ENCODE measurements at regions not wholly inside any gene's neighbourhood (a gene's known extent, or its start where the extent isn't known, plus 50 kb on each side); places are given as distances from the start of the nearest gene placed in this dataset.
"Not testable (repeated sequence)": the region's sequence is repeated elsewhere in the genome, so short reads cannot be mapped to it uniquely, and the experiment has no call there.

DNA sequence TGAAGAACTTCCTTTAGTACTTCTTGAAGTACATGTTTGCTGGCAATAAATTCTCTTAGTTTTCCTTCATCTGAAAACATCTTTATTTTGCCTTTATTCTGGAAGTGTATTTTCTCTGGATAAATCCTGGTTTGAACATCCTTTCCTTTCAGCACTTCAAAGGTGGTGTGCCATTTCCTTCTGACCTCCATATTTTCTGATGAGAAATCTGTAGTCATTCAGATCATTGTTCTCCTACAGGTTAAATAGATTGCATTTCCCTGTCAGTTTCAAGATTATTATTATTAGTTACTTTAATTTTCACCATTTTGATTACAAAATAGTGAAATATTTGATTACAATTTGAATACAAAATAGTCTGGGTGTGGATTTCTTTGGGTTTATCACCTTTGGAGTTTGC is 134.5 kb downstream of the CDH26 start:
- in situ Hi-C loops (cut with HindIII; ENCODE audit: low sequenced_read_pairs), result no loop called here
- DNase-seq (ENCODE audit: low spot score), result no peak

DNA sequence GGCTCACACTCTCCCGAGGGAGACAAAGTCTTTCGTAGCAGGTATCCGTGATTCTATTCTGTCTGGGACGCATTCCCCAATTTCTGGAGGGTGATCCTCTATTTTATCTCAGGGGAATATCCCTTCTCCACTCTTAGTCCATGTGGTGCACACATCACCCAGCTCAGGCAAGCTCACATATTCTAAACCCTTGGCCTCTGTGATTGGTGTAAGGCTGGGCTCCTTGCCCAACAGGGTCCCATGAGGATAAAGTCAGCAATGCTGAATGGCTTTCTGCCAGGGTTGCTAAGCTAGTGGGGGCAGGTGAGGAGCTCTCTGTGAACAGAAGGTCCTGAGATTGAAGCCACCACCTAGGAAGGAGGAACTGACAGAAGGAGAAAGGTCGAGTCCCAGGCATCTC is 137.2 kb downstream of the CDH26 start:
- in situ Hi-C loops (cut with HindIII; ENCODE audit: low sequenced_read_pairs), result no loop called here
- DNase-seq (ENCODE audit: low spot score), result no peak

DNA sequence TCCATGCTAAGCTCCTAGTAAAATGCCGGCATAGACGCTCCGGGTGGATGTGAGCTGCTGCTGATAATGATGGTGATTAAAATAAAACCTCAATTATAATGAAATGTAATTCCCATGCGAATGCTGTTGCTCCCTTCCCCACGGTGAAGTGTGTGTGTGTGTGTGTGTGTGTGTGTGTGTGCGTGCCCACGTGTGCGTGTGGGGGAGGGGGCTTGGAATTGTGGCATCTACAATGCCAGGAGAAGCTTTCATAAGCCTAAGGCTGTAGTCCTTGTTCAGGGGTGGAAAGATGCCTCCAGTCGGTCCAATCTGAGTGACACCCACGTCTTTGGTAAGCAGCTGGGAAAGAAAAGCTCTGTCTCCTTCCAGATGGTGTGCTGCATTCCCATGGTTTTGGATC is 137.9 kb downstream of the CDH26 start:
- in situ Hi-C loops (cut with HindIII; ENCODE audit: low sequenced_read_pairs), result no loop called here

DNA sequence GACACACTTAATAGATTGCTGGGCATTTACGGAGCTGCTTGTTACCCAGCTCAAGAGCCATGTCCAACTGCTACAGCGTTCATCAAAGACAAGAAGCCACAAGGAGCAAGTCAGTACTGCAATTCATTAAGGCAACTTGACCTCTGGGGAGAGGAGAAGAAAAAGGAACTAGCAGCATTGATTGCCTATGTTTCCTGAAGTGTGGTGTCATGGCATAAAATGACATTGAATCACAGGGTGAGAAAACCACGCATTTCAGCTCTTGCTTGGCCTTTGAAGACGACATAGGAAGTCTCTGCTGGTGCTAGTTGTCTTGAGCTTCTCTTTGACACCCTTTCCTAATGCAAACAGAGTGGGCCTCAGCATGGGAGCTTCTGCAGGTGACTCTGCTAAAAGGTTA is 139.1 kb downstream of the CDH26 start:
- no peak for DNase-seq (ENCODE audit: low spot score)
- in situ Hi-C loops (cut with HindIII; ENCODE audit: low sequenced_read_pairs), result no loop called here

More for the DNA sequence above, 137.9 kb downstream of the CDH26 start:
- DNase-seq (ENCODE audit: low spot score), result no peak

DNA sequence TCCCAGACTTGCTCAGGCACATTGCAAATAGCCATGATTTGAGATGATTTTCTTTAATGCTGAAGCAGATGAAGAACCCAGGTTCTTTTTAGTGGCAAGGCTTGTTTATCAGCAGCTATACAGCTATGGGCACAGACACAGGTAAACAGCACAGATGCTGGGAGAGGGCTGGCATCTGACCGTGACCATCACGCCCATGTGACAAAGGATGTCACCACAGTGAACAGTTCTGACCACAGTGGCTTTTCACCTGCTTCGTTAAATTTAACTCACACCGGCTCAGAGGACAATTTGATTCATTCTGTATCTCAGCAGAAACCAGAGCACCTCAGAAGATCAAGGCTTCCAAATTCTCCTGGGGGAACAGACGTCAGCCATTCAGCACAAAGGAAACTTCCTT is 142.6 kb downstream of the CDH26 start:
- no peak for DNase-seq (ENCODE audit: low spot score)
- in situ Hi-C loops (cut with HindIII; ENCODE audit: low sequenced_read_pairs), result no loop called here

DNA sequence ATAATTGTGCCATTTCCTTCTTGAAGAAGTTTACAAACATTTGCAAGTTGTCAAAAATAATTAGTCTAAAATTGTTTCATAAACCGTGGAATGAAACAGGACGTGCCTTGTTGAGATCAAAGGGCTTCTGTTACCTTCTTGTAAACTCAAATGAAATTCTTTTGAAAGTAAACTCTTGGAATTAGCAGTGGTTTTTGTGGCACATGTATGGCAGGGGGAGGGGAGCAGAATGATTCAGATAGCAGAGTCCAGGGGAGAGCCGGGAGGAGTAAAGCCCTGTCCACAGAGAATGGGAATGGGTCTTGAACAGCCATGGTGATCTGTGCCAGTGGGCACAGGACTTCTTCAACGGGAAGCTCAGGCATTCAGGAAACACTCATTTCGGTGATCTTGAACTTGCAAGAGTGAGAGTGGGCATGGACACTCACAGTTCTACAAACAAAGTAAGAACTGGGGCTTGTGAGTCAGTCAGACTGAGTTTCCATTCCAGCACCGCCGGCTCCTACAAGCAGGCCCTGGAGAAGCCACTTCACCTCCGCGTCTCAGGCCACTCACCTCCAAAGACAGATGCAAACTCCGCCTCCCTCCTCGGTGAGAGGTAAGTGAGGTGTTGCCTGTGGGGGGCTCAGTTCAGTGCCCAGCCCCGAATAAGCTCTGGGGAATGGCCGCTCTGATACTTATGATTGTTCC is 143.1 kb downstream of the CDH26 start:
- DNase-seq (ENCODE audit: low spot score), result no peak
- in situ Hi-C loops (cut with HindIII; ENCODE audit: low sequenced_read_pairs), result no loop called here

DNA sequence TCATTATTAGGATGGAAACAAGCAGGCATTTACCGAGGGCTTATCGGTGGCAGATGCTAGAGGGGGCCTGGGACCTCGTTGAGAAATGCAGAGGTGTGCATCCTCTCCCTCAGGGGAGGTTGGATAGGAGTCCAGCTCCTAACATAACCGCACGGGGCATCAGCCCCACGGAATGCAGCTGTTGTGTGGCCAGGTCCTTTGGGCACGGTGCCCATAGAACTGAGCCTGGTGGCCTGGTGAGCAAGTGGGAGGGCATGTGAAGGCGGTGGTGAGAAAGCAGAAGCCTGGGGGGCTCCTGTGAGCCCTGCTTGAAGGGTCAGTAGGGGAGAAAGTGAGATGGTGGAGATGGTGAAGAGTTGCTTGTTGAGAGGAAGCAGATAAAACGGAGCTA is 143.7 kb downstream of the CDH26 start:
- no peak for DNase-seq (ENCODE audit: low spot score)
- in situ Hi-C loops (cut with HindIII; ENCODE audit: low sequenced_read_pairs), result no loop called here

DNA sequence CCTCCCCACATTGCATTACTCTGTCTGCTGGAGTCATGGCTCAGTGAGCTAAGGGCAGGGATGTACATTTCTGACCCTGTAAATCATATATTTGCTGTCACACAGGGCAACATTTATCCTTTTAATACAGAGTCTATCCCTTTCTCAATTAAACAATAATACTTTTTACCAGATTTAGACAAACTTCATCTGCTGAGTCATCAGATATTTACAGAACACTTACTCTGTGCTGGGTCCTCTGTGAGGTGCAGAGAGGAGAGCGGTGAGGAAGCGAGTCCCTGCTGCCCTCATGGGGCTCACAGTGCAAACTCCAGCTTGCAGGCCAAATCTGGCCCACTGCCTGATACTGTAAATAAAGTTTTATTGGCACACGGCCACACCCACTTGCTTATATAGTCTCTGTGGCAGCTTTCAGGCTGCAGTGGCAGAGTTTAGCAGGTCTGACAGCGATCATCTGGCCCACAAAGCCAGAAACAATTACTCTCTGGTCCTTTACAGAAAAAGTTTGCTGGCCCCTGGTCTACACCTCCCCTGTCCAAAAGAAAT is 144.5 kb downstream of the CDH26 start:
- in situ Hi-C loops (cut with HindIII; ENCODE audit: low sequenced_read_pairs), result no loop called here
- no peak for DNase-seq (ENCODE audit: low spot score)

DNA sequence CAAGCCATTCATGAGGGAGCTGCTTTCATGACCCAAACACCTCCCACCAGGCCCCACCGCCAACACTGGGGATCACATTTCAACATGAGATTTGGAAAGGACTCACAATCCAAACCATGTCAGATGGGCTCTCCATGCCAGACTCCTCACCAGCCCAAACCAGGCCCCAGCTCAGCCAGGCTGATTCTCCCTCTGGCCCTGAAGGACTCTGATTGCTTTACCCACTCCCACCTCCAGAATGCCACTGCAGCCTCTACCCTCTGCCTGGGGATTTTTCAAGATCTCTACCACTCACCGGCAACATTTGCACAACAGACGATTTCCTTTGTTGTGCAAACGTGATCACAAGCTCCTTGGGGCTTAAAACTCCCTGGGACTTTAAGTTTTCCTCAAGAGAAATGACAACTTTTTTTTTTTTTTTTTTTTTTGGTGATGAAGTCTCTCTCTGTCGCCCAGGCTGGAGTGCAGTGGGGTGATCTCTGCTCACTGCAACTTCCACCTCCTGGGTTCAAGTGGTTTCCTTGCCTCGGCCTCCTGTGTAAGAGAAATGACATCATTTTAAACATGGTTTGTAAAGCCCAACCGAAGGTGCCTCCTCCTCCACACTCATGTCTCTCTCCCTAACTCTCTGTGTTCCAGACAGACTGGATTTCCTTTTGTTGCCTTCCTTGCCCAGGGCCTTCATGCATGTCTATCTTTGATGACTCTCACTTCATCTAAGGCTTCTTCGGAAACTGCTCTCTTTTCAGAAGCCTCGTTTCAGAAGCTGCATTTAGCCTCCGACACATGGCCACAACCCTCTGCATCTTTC is 147.0 kb downstream of the CDH26 start:
- in situ Hi-C loops (cut with HindIII; ENCODE audit: low sequenced_read_pairs), result no loop called here
- no peak for DNase-seq (ENCODE audit: low spot score)

DNA sequence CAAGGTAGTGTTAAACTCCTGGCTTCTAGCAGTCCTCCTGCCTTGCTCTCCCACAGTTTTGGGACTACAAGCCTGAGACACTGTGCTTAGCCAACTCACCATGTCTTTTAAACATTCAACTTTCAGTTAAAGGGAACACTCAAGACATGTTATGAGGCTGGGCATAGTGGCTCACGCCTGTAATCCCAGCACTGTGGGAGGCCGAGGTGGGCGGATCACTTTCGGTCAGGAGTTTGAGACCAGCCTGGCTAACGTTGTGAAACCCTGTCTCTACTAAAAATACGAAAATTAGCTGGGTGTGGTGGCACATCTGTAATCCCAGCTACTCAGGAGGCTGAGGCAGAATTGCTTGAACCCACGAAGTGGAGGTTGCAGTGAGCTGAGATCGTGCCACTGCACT is 148.0 kb downstream of the CDH26 start:
- DNase-seq (ENCODE audit: low spot score); in situ Hi-C loops (cut with HindIII; ENCODE audit: low sequenced_read_pairs): not testable (repeated sequence)

DNA sequence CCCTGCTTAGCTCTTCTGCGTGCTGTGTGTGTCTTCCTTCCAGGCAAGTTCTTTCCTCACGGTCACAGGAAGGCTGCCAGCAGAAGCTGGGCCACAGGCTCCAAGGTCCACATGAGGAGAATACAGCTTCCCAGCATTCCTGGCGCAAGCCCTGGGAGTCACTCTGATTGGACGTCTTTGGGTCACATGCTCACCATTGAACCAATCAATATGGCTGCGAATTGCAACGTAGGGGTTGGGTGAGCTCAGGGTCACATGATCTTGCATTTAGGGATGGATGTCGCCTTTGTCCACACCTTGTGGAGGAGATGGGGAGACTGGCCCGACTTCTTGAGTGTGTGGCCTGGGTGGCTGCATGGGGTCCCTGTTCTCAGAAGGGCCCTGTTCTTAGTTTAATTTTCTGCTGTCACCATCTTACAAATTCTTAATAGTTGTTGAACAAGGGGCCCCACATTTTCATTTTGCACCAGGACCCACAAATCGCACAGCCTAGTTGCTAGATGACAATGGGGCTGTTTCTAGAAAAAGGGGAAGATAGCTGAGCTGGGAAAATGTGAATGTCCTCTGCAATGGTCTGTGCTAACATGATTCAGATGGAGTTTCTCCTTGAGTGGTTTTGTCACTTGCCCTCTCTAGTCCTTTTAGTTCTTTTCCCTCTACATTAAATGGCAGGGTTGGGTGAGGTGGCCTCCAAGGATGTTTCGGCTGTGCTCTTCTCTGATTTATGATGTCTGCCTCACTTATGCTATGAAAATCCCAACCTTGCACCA is 149.6 kb downstream of the CDH26 start:
- DNase-seq (ENCODE audit: low spot score), result no peak
- in situ Hi-C loops (cut with HindIII; ENCODE audit: low sequenced_read_pairs), result no loop called here

DNA sequence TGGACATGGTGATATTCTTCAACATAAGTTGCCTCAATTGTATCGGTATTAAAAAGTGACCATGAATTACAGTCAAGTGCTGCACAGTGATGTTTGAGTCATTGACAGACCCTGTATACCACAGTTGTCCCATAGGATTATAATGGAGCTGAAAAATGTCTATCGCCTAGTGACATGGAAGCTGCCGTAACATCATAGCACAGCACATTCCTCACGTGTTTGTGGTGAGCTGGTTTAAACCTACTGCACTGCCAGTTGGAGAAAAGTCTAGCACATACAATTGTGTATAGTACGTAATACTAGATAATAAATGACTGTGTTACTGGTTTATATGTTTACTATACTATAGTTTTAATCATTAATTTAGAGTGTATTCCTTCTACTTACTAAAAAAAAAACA is 150.2 kb downstream of the CDH26 start:
- DNase-seq (ENCODE audit: low spot score), result no peak
- in situ Hi-C loops (cut with HindIII; ENCODE audit: low sequenced_read_pairs), result no loop called here

DNA sequence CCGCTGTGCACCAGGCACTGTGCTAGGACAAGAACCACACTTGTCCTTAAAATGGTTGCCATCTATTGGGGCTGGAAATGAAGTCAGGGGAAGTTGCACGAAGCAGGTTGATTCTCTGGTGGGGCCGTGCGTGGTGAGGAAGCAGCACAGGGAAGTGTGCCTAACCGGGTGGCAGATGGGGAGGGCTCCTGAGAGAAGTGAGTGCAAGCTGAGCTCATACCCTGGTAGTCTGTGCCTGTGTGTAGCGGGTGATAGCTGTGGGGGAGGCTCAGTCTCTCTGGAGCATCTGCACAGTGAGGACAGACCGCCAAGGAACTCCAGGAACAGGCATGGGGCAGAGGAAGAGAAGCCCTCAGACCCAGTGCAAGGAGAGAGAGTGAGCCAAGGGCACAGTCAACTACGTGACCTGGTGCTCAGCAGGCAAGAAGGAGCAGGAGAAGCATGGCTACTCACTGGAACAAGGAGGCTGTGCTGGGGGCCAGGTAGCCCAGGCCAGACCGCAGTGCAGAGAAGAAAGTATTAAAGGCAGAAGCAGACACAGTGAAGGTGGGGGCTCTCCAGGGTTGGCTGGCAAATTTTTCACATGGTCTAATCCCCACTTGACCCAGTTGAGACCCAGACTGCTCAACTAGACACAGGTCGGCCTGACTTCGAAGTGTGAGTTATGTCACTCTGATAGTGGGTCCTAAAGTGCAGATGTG is 155.0 kb downstream of the CDH26 start:
- no peak for DNase-seq (ENCODE audit: low spot score)
- in situ Hi-C loops (cut with HindIII; ENCODE audit: low sequenced_read_pairs), result no loop called here

DNA sequence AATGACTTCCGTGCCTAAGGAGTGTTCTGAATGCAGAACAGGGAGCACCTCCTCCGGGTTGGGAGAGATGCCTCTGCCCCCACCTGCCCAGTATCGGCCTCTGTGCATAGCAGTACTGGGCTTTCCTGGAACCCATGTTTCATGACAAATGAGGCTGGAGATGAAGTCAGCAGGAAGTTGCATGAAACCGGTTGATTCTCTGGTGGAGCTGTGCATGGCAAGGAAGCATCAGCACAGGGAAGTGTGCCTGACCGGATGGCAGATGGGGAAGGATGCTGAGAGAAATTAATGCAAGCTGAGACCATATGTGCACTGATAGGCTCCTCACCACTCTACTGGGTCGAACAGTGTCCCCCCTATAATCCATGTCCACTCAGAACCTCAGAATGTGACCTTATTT is 155.5 kb downstream of the CDH26 start:
- in situ Hi-C loops (cut with HindIII; ENCODE audit: low sequenced_read_pairs), result no loop called here
- peak; percentile 8 for DNase-seq (ENCODE audit: low spot score)

DNA sequence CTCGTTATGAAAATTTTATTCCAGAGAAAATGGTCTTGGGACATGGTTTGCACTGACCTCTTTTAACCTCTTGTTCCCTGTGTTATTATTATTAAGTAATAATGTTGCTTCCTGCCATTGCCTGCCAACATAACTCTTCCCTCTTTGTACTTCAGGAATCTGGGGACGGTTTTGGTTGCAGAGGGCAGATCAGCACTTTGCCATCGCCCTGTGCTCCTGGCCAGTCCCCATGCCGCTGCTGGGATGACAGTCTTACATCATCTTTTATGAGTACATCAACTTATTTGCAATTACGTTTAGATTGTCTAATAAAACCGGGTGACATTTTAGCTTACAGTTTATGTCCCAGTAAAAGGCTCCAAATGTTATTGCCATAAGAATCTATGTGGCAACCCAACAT is 157.2 kb downstream of the CDH26 start:
- in situ Hi-C loops (cut with HindIII; ENCODE audit: low sequenced_read_pairs), result no loop called here
- DNase-seq (ENCODE audit: low spot score), result no peak

DNA sequence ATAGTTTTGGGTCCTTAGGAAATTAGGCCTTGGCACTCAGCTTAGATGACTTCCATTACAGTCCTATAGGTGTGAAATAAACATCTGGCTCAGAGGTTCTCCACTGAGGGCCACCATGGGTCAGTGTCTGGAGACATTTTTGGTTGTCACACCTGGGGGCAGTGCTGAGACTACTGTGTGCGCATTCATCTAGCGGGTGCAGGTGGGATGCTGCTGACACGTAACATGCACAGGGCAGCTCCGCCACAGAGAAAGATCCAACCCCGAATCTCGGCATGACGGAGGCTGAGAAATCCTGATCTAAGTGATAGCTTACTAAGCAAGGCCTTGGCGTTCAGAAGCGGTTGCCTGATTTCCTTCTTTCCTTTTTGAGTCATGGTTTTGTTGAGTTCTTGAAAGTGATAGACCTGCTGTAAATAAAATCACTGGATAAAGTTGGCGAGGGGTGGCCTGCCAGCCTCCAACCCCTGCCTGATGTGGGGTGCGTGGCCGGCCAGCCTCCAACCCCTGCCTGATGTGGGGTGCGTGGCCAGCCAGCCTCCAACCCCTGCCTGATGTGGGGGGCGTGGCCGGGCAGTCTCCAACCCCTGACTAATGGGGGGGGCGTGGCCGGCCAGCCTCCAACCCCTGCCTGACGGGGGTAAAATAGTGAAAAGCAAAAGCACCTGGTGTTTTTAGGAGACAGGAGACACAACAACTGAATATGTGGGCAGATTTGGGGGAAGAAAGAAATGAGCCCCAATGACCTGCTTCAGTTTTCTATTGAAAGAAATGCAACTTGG is 158.1 kb downstream of the CDH26 start:
- in situ Hi-C loops (cut with HindIII; ENCODE audit: low sequenced_read_pairs), result no loop called here
- no peak for DNase-seq (ENCODE audit: low spot score)

DNA sequence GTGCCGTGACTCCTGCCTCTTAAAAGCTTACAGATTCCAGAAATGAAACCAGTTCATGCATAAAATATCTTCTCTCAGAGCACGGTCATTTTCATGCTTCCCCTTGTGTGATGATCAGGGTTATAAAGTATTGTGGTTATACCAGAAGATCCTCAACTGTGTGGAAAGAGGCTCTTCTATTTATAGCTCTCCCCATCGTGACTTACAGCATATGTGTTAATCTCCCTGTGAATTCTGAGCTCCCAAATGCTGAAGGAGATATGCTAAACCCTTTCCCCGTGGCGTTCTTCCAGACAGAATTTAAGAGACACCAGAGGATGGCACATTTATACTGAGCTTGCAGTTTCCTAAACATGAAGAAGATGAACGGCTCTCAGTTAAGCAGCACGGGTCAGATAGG is 158.8 kb downstream of the CDH26 start:
- peak; percentile 2 for DNase-seq (ENCODE audit: low spot score)
- in situ Hi-C loops (cut with HindIII; ENCODE audit: low sequenced_read_pairs), result no loop called here

DNA sequence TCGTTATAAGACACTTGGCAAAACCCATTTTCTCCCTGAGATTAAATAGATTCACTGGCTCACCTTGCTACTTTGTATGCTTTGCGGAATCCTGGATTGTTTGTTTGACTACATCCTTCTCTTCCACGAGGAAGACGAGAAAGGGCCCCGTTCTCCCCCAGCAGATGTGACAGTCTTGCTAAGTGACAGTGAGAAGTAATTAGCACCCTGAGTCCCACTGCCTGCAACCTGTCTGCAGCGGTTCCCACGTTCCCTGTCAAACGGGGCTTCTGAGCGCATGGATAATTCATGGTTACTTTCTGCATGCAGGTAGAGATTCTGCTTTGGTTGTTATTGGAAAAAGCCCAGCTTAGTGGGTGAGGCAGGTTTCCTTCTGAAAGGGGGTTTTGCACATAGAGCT is 163.7 kb downstream of the CDH26 start:
- in situ Hi-C loops (cut with HindIII; ENCODE audit: low sequenced_read_pairs), result no loop called here
- no peak for DNase-seq (ENCODE audit: low spot score)

DNA sequence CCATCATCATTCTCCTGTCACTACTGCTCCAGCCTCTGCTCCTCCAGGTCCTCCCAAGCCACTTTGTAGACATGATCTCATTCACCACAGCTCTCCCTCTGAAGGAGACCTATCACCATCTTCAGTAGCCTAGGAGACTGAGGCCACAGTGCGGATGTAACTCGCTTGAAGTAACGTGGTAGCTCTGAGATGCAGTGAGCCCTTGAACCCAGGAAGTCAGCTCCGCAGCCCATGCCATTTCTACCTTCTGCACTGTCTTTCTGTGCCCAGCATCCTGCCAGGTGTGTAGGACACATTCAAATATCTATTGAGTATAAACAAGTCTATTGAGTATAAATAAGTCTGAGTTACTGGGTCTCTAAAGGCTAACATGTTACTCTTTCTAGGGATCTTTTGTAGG is 164.4 kb downstream of the CDH26 start:
- DNase-seq (ENCODE audit: low spot score), result no peak

More for the DNA sequence above, 164.4 kb downstream of the CDH26 start:
- in situ Hi-C loops (cut with HindIII; ENCODE audit: low sequenced_read_pairs), result no loop called here
